ENCODE measurements at regions not wholly inside any gene's neighbourhood (a gene's known extent, or its start where the extent isn't known, plus 50 kb on each side); places are given as distances from the start of the nearest gene placed in this dataset.

- no peak for DNase-seq (ENCODE audit: low spot score)
Observed at GRCh38 chr3:1551741-1552140, 458.9 kb downstream of the CNTN6 start.

- no peak for DNase-seq (ENCODE audit: low spot score)
Observed at GRCh38 chr3:1552831-1553230, 460.0 kb downstream of the CNTN6 start.

GRCh38 chr3:1561427-1561826 is 468.6 kb downstream of the CNTN6 start:
- DNase-seq (ENCODE audit: low spot score): no peak

GRCh38 chr3:1571736-1572135 is 478.9 kb downstream of the CNTN6 start:
- no peak for DNase-seq (ENCODE audit: low spot score)

GRCh38 chr3:1576047-1576446 is 483.2 kb downstream of the CNTN6 start:
- DNase-seq (ENCODE audit: low spot score): no peak

GRCh38 chr3:1578124-1578806 is 485.4 kb downstream of the CNTN6 start:
- DNase-seq (ENCODE audit: low spot score): no peak

- no peak for DNase-seq (ENCODE audit: low spot score)
Observed at GRCh38 chr3:1583044-1583443, 490.2 kb downstream of the CNTN6 start.

- DNase-seq (ENCODE audit: low spot score): no peak
Observed at GRCh38 chr3:1587426-1587825, 494.6 kb downstream of the CNTN6 start.

GRCh38 chr3:1591327-1592028 is 498.7 kb downstream of the CNTN6 start:
- peak; percentile 0 for DNase-seq (ENCODE audit: low spot score)

GRCh38 chr3:1594940-1595339 is 502.1 kb downstream of the CNTN6 start:
- DNase-seq (ENCODE audit: low spot score): no peak

GRCh38 chr3:1600206-1600605 is 498.5 kb upstream of the CNTN4 start:
- no peak for DNase-seq (ENCODE audit: low spot score)

GRCh38 chr3:1600700-1601418 is 497.8 kb upstream of the CNTN4 start:
- no peak for DNase-seq (ENCODE audit: low spot score)

GRCh38 chr3:1609416-1609815 is 489.2 kb upstream of the CNTN4 start:
- no peak for DNase-seq (ENCODE audit: low spot score)

- no peak for DNase-seq (ENCODE audit: low spot score)
Observed at GRCh38 chr3:1611824-1612223, 486.8 kb upstream of the CNTN4 start.

- no peak for DNase-seq (ENCODE audit: low spot score)
Observed at GRCh38 chr3:1613962-1614361, 484.7 kb upstream of the CNTN4 start.

- no peak for DNase-seq (ENCODE audit: low spot score)
Observed at GRCh38 chr3:1616744-1617143, 481.9 kb upstream of the CNTN4 start.

- DNase-seq (ENCODE audit: low spot score): no peak
Observed at GRCh38 chr3:1623896-1624295, 474.8 kb upstream of the CNTN4 start.

GRCh38 chr3:1632128-1632527 is 466.5 kb upstream of the CNTN4 start:
- no peak for DNase-seq (ENCODE audit: low spot score)

GRCh38 chr3:1661839-1662238 is 436.8 kb upstream of the CNTN4 start:
- no peak for DNase-seq (ENCODE audit: low spot score)

- DNase-seq (ENCODE audit: low spot score): no peak
Observed at GRCh38 chr3:1664266-1664665, 434.4 kb upstream of the CNTN4 start.

- DNase-seq (ENCODE audit: low spot score): no peak
Observed at GRCh38 chr3:1666865-1667264, 431.8 kb upstream of the CNTN4 start.

GRCh38 chr3:1677576-1678156 is 421.0 kb upstream of the CNTN4 start:
- no peak for DNase-seq (ENCODE audit: low spot score)

- DNase-seq (ENCODE audit: low spot score): no peak
Observed at GRCh38 chr3:1692428-1692827, 406.2 kb upstream of the CNTN4 start.
